ENCODE measurements at regions not wholly inside any gene's neighbourhood (a gene's known extent, or its start where the extent isn't known, plus 50 kb on each side); places are given as distances from the start of the nearest gene placed in this dataset.

GRCh38 chr6:15735567-15736265, 72.9 kb upstream of the DTNBP1 start (continued):
- TF ChIP-seq CUX1 (IDR thresholded peaks at IDR 0.05; ENCODE audit: insufficient replicate concordance, low read depth, low read length) (no peak), TCF7 (IDR thresholded peaks at IDR 0.05; ENCODE audit: borderline replicate concordance) (no peak)

DNA sequence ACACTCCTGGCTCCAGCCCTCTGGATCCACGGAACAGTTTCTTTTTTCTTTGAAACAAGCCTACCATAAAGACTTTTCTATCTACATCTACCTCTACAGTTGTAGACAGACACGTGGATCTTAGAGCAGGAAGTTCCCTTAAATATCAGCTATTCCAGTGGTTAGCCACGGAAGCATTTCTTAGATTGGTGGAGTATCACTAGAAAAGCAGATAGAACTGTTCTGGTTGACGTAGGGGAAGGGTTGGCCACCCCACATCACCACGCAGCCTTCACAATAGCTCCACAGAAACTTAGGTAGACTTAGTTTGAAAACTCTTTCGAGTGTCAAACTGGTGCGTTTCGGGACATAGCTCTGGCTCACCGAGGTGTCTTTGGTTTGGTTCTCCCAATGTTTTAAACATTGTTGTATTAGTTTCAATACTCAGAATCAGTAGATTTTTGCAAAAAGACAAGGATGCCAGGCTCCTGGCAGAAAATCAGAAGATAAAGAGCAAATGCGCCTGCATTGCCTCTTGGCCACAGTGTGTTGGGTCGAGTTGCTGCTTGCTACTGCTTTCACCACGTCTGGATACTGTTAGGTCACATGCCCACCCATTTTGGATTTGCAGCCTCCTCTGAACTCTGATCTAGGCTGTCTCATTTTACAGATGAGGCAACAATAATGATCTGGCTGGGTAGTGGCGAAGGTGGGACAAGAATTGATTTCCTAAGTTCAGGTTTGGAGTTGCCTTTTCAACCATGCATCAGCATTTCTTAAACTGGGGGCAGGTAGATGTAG, 71.5 kb upstream of the DTNBP1 start:
- no peaks in the 10 kb centered on the region for H3K79me2 ChIP-seq (ENCODE audit: control insufficient read depth, insufficient read depth, low read length)
- BruUV-seq (replicated peaks): no TSS peak
- H3K4me2 ChIP-seq (ENCODE audit: control insufficient read depth, insufficient read depth): no peak overlapping the region
- no peaks in the 10 kb centered on the region for H3K27me3 ChIP-seq (replicated peaks in 1 of 2; ENCODE audit: control insufficient read depth in 2 of 2, insufficient read depth in 2 of 2, low read length in 1 of 2)
- ATAC-seq: no peak
- H2AFZ ChIP-seq (ENCODE audit: control insufficient read depth, low read depth, low read length): no peak overlapping the region
- in situ Hi-C loops (cut with MboI): no loop called here
- no peak for DNase-seq (ENCODE audit: low read depth, low spot score)
- H3K9me3 ChIP-seq (replicated peaks; ENCODE audit: control insufficient read depth, insufficient read depth, low read length): no peaks in the 10 kb centered on the region
- WGBS (ENCODE audit: insufficient coverage, insufficient replicate concordance, low lambda C conversion rate, missing lambda C conversion rate): 47% methylated on average over 13 of the region's 13 CpGs
- RAD21 ChIA-PET (ENCODE audit: unreplicated experiment): interaction anchor here (0.7 to 4.4 kb wide), 18 partner anchors 8 to 449 kb away, joined by 3 to 35 read pairs (median 4); no protein-coding TSS in a partner anchor
- CTCF ChIA-PET: interaction anchor here (0.6 to 1.8 kb wide), 7 partner anchors 39 to 453 kb away, joined by 3 to 10 read pairs (median 3); no protein-coding TSS in a partner anchor
- no peak overlapping the region for H3K4me3 ChIP-seq
- SMC1A ChIA-PET (ENCODE audit: uncharacterized antibody, unreplicated experiment): interaction anchor here (0.6 to 6.9 kb wide), 18 partner anchors 15 to 193 kb away, joined by 3 to 72 read pairs (median 5); no protein-coding TSS in a partner anchor
- no peak overlapping the region for H3K27ac ChIP-seq (ENCODE audit: control insufficient read depth, insufficient read depth)
- H4K20me1 ChIP-seq (ENCODE audit: control insufficient read depth, insufficient read depth): no peaks in the 10 kb centered on the region
- FAIRE-seq: no peak
- no peaks in the 10 kb centered on the region for H3K36me3 ChIP-seq (ENCODE audit: control insufficient read depth in 2 of 2, insufficient read depth in 2 of 2, low read length in 1 of 2)
- intact Hi-C loops (cut with micrococcal nuclease; ENCODE audit: unreplicated experiment): no loop called here
- POLR2A ChIA-PET: interaction anchor here (0.7 to 1.8 kb wide), 11 partner anchors 18 to 471 kb away, joined by 3 to 5 read pairs (median 4); no protein-coding TSS in a partner anchor
- H3K4me1 ChIP-seq (ENCODE audit: control insufficient read depth, insufficient read depth, low read length): peaks cover 4% of the 10 kb centered on the region; the same call in 1 of the 2 replicates
- no peak overlapping the region for H3K9ac ChIP-seq (ENCODE audit: control insufficient read depth, insufficient read depth, low read length)
- TF ChIP-seq RELA (IDR thresholded peaks at IDR 0.05; ENCODE audit: borderline replicate concordance, partially characterized antibody) (no peak), NFYA (IDR thresholded peaks at IDR 0.05; ENCODE audit: borderline replicate concordance, low read depth, low read length) (no peak), PML (IDR thresholded peaks at IDR 0.05; ENCODE audit: low read length) (no peak), IRF5 (IDR thresholded peaks at IDR 0.05; ENCODE audit: borderline replicate concordance) (no peak), NFXL1 (IDR thresholded peaks at IDR 0.05; ENCODE audit: borderline replicate concordance) (no peak), TCF7 (IDR thresholded peaks at IDR 0.05; ENCODE audit: borderline replicate concordance) (no peak), REST (IDR thresholded peaks at IDR 0.05; ENCODE audit: low read depth, low read length) (no peak), BCL11A (IDR thresholded peaks at IDR 0.05; ENCODE audit: low read depth, low read length) (no peak), TCF12 (IDR thresholded peaks at IDR 0.05; ENCODE audit: low read depth, low read length) (no peak)

All from GM12878 (cell line).